Heart left ventricle (tissue), 13 donors: ENCODE measurements at regions not wholly inside any gene's neighbourhood (a gene's known extent, or its start where the extent isn't known, plus 50 kb on each side); places are given as distances from the start of the nearest gene placed in this dataset.

Source experiments
- POLR2A ChIP-seq, 2 donors: fragments of 450-650 bp; IDR thresholded peaks; one replicate each; pipeline ENCODE4 v1.6.1; 2017; ENCODE audit warnings: antibody characterized with exemption in 2 of 2, mild to moderate bottlenecking in 2 of 2, moderate library complexity in 2 of 2
- TF ChIP-seq, protein P1 (sequence below), 12 donors: fragments of 200-600 bp; sonication (generic) in 4 of 12; IDR thresholded peaks; one replicate each; pipeline versions ENCODE4 v1.5.0 to v1.8.0; 2018 to 2022; ENCODE audit warnings: antibody characterized with exemption in 12 of 12, mild to moderate bottlenecking in 5 of 12
- donor health status: ischemic (EF 13 %, LVEDD 7.1; RV severe dilation, severe dysfunction).
- donor health status: DM: no; HTN: yes; CAD: no.
- donor health status: DM: no; HTN: no; CAD: no.
- donor health status: ischemic (EF 25% LVEDD 6.9; RV normal size, moderate dysfunction).
- donor health status: ischemic (EF 25% LVEDD 5.7; RV mildly dilated, moderate dysfunction).
- donor health status: ischemic (EF 35%, LVEDD 5.7; RV mildly dilated, moderate dysfunction).
- donor health status: nonischemic (EF 11% LVEDD 7.7; RV severe dilation, severe dysfunction).
- donor health status: DM: yes; HTN: yes; CAD: no.
- donor health status: PGD.
- donor health status: ischemic (EF 29% LVEDD 5.4; RV normal size, mild dysfunction).
- donor health status: nonischemic (EF 23%, LVEDD 6.1; RV moderate dilation, normal function).

DNA sequence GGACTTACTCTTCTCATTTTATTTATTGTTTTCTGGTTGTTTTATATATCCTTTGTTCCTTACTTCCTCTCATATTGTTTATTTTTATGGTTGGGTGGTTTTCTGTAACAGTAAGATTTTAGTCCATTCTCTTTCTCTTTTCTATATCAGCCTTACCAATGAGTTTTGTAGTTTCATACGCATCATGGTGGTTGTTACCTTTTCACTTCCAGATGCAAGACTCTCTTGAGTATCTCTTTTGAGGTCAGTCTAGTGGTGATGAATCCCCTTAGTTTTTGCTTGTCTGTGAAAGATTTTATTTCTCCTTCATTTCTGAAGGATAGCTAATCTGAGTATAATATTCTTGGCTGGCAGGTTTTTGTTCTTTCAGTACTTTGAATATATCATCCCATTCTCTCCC lies 57.1 kb upstream of the MFGE8 start:
- TF ChIP-seq, protein P1, sequence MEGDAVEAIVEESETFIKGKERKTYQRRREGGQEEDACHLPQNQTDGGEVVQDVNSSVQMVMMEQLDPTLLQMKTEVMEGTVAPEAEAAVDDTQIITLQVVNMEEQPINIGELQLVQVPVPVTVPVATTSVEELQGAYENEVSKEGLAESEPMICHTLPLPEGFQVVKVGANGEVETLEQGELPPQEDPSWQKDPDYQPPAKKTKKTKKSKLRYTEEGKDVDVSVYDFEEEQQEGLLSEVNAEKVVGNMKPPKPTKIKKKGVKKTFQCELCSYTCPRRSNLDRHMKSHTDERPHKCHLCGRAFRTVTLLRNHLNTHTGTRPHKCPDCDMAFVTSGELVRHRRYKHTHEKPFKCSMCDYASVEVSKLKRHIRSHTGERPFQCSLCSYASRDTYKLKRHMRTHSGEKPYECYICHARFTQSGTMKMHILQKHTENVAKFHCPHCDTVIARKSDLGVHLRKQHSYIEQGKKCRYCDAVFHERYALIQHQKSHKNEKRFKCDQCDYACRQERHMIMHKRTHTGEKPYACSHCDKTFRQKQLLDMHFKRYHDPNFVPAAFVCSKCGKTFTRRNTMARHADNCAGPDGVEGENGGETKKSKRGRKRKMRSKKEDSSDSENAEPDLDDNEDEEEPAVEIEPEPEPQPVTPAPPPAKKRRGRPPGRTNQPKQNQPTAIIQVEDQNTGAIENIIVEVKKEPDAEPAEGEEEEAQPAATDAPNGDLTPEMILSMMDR (IDR thresholded peaks at IDR 0.05) = no peak
- no peak for TF ChIP-seq POLR2A (IDR thresholded peaks at IDR 0.05)
